ENCODE measurements at regions not wholly inside any gene's neighbourhood (a gene's known extent, or its start where the extent isn't known, plus 50 kb on each side); places are given as distances from the start of the nearest gene placed in this dataset.
"Not testable (repeated sequence)": the region's sequence is repeated elsewhere in the genome, so short reads cannot be mapped to it uniquely, and the experiment has no call there.

DNA sequence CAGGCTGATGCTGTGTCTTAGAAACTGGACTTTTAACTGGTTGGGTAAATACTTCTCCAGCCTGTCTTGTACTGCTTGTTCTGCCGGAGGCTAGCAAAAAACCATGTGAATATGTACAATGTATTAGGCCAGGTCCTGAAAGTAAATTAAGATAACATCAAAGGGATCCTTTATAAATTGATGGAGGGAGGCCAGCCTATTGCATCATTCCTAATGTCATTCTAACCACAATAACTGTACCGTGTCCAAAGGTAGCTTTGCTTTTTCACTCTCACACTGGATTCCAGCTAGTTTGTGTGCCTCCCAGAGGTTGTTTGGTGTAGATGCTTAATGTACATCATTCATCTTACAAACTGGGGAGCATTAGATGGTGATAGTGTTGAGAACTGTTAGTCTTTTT, 91.2 kb upstream of the SEM1 start:
- H3K27me3 ChIP-seq: peaks cover 4% of the 10 kb centered on the region

DNA sequence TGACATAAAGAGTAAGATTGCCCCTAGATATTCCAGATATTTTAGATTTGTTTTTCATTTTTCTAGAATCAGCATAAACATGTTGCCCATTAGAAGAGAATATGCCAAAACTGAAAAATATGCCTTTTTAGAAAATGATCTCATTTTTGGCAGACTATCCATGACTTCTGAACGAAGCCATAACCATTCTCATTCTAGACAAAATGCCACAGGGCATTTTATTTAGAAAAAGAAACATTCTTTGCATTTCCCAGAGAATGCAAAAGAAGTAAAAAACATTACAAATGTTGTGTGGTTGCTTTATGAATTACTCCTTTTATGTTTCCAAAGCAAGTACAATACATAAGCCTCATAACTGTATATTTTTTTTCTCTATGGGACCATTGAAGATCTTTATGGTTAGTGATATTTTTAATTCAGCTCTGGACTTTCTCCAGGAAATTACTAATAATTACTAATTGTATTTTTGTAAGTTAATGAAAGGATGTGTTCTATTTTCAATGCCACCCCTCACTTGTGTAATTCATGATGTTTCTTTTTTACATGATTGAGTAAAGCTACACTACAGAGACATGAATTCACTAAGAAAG, 109.6 kb upstream of the SEM1 start:
- H3K27ac ChIP-seq: no peak overlapping the region
- DNase-seq (ENCODE audit: low spot score in 2 of 2): no peak
- TF ChIP-seq, protein P1, sequence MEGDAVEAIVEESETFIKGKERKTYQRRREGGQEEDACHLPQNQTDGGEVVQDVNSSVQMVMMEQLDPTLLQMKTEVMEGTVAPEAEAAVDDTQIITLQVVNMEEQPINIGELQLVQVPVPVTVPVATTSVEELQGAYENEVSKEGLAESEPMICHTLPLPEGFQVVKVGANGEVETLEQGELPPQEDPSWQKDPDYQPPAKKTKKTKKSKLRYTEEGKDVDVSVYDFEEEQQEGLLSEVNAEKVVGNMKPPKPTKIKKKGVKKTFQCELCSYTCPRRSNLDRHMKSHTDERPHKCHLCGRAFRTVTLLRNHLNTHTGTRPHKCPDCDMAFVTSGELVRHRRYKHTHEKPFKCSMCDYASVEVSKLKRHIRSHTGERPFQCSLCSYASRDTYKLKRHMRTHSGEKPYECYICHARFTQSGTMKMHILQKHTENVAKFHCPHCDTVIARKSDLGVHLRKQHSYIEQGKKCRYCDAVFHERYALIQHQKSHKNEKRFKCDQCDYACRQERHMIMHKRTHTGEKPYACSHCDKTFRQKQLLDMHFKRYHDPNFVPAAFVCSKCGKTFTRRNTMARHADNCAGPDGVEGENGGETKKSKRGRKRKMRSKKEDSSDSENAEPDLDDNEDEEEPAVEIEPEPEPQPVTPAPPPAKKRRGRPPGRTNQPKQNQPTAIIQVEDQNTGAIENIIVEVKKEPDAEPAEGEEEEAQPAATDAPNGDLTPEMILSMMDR (IDR thresholded peaks at IDR 0.05): no peak
- TF ChIP-seq EP300 (IDR thresholded peaks at IDR 0.05) (no peak), POLR2A (IDR thresholded peaks at IDR 0.05) (no peak), POLR2AphosphoS5 (IDR thresholded peaks at IDR 0.05) (no peak)
- 11% methylated on average over 1 of the region's 1 CpG for WGBS
- H3K4me3 ChIP-seq: no peak overlapping the region
- H3K9me3 ChIP-seq: no peaks in the 10 kb centered on the region
- H3K36me3 ChIP-seq: no peaks in the 10 kb centered on the region
- no peaks in the 10 kb centered on the region for H3K27me3 ChIP-seq
- H3K4me1 ChIP-seq: peaks cover 3% of the 10 kb centered on the region

More for the DNA sequence above, 91.2 kb upstream of the SEM1 start:
- H3K4me1 ChIP-seq: no peaks in the 10 kb centered on the region
- TF ChIP-seq POLR2AphosphoS5 (IDR thresholded peaks at IDR 0.05) (no peak), POLR2A (IDR thresholded peaks at IDR 0.05) (no peak), EP300 (IDR thresholded peaks at IDR 0.05) (no peak)
- TF ChIP-seq, protein P1 (IDR thresholded peaks at IDR 0.05): no peak
- WGBS: 30% methylated on average over 2 of the region's 2 CpGs
- no peak overlapping the region for H3K27ac ChIP-seq
- H3K4me3 ChIP-seq: no peak overlapping the region
- H3K9me3 ChIP-seq: no peaks in the 10 kb centered on the region
- no peak for DNase-seq (ENCODE audit: low spot score in 2 of 2)
- no peaks in the 10 kb centered on the region for H3K36me3 ChIP-seq

DNA sequence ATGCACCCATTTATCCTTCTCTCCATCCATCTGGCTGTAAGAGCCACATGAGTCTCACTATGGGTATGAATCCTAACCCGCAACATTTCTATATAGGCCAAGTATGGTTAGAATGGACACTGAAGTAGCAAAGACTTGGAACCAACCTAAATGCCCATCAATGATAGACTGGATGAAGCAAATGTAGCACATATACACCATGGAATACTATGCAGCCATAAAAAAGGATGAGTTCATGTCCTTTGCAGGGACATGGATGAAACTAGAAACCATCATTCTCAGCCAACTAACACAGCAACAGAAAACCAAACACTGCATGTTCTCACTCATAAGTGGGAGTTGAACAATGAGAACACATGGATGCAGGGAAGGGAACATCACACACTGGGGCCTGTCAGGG, 111.5 kb upstream of the SEM1 start:
- not testable (repeated sequence) for H3K9me3 ChIP-seq; H3K4me1 ChIP-seq; H3K36me3 ChIP-seq; H3K27me3 ChIP-seq; DNase-seq (ENCODE audit: low spot score in 2 of 2); H3K4me3 ChIP-seq; H3K27ac ChIP-seq
- 95% methylated on average over 1 of the region's 1 CpG for WGBS

DNA sequence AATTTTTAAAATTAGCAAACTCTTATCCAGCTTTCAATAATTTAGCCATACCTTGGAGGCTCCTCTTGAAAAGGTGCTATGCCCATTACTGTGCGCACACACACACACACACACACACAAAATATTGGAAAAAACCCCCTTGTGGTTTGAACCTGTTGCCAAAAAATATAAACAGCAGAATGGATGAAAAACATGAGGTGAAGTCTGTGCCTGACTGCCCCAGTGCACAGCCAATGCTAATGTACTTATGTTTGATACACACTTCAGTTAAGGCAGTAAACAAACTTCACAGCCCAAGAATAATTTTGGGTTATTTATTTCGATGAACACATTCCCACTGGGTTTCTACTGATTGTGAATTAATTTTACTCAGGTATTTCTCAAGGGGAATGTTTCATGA, 113.2 kb upstream of the SEM1 start:
- WGBS: 63% methylated on average over 2 of the region's 2 CpGs
- H3K9me3 ChIP-seq: no peaks in the 10 kb centered on the region
- H3K4me3 ChIP-seq: no peak overlapping the region
- H3K4me1 ChIP-seq: peaks cover 3% of the 10 kb centered on the region
- H3K27ac ChIP-seq: no peak overlapping the region
- DNase-seq (ENCODE audit: low spot score in 2 of 2): no peak
- H3K27me3 ChIP-seq: no peaks in the 10 kb centered on the region
- no peaks in the 10 kb centered on the region for H3K36me3 ChIP-seq
- TF ChIP-seq POLR2AphosphoS5 (IDR thresholded peaks at IDR 0.05): no peak
- no peak for TF ChIP-seq POLR2A (IDR thresholded peaks at IDR 0.05)
- TF ChIP-seq, protein P1 (IDR thresholded peaks at IDR 0.05): no peak
- TF ChIP-seq EP300 (IDR thresholded peaks at IDR 0.05): no peak

DNA sequence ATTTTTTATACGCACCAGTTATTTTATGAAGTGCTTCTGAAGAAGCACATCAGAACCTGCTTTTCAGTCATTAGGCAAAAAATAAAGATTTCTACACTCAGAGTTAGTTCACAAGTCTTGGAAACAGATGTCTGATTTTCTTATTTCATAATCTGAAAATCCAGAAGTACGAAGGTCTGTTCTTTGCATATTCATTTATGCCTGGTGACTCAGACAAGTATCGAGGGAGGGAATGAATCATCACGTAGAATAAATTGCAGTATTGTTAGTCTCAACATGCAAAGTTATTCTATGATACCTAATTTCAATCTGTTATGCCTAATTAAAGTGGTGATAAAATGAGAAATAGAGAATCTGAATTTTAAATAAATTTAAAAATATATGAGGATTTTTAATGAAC, 113.6 kb upstream of the SEM1 start:
- DNase-seq (ENCODE audit: low spot score in 2 of 2): no peak
- TF ChIP-seq, protein P1 (IDR thresholded peaks at IDR 0.05): no peak
- TF ChIP-seq POLR2AphosphoS5 (IDR thresholded peaks at IDR 0.05) (no peak), EP300 (IDR thresholded peaks at IDR 0.05) (no peak), POLR2A (IDR thresholded peaks at IDR 0.05) (no peak)
- 28% methylated on average over 4 of the region's 4 CpGs for WGBS
- Histone ChIP-seq H3K4me3 (no peak overlapping the region), H3K27me3 (no peaks in the 10 kb centered on the region), H3K4me1 (peaks cover 3% of the 10 kb centered on the region), H3K27ac (no peak overlapping the region), H3K9me3 (no peaks in the 10 kb centered on the region), H3K36me3 (no peaks in the 10 kb centered on the region)

DNA sequence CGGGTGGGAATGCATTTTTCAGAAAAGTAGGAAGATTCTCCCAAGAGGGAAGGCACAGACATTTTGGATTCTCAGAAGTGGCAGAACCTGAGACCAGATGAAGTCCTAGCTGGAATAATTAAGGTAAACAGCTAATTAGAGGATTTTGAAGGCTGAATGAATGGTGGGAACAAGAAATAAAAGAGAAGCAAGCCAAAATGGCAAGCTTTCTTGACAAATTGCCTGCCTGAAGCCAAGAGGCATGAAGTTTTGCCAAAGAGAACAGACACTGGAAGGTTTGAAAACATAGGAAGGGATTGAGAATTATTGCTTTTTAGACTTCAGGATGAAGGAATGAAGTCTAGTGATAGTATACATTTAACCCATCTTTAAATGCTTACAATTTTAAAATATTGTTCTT, 115.0 kb upstream of the SEM1 start:
- TF ChIP-seq POLR2A (IDR thresholded peaks at IDR 0.05): no peak
- TF ChIP-seq EP300 (IDR thresholded peaks at IDR 0.05): no peak
- TF ChIP-seq, protein P1 (IDR thresholded peaks at IDR 0.05): no peak
- no peak for TF ChIP-seq POLR2AphosphoS5 (IDR thresholded peaks at IDR 0.05)
- H3K27ac ChIP-seq: no peak overlapping the region
- 22% methylated on average over 1 of the region's 1 CpG for WGBS
- peaks cover 3% of the 10 kb centered on the region for H3K4me1 ChIP-seq
- H3K4me3 ChIP-seq: no peak overlapping the region
- H3K27me3 ChIP-seq: no peaks in the 10 kb centered on the region
- no peaks in the 10 kb centered on the region for H3K9me3 ChIP-seq
- DNase-seq (ENCODE audit: low spot score in 2 of 2): no peak
- H3K36me3 ChIP-seq: no peaks in the 10 kb centered on the region

All from suprapubic skin (tissue), 4 donors.